Right lobe of liver (tissue), 6 donors: ENCODE measurements at regions not wholly inside any gene's neighbourhood (a gene's known extent, or its start where the extent isn't known, plus 50 kb on each side); places are given as distances from the start of the nearest gene placed in this dataset.

ENCODE experiments used
- ATAC-seq, 4 donors: fragments of 200-7000 bp; cut with Tn5 transposase; one replicate each; pipeline ENCODE4 v1.9.1; 2020; ENCODE audit warnings: mild to moderate bottlenecking in 4 of 4, moderate library complexity in 4 of 4
- DNase-seq, 3 donors: peaks; one replicate each; pipeline ENCODE4 v3.0.0-alpha.2; 2020
- H3K27ac ChIP-seq, 3 donors: fragments of 200-600 bp; one replicate each; pipeline ENCODE4 v1.8.0; 2022
- H3K27me3 ChIP-seq, 2 donors: fragments of 200-600 bp; one replicate each; pipeline ENCODE4 v1.8.0; 2022
- H3K36me3 ChIP-seq, 4 donors: fragments of 200-600 bp; sonication (generic) in 1 of 4; one replicate each; pipeline versions ENCODE4 v1.5.1 to v1.8.0; 2017 to 2022; ENCODE audit warnings: control low read depth in 1 of 4
- H3K4me1 ChIP-seq, 4 donors: fragments of 200-600 bp; sonication (generic) in 1 of 4; one replicate each; pipeline versions ENCODE4 v1.5.1 to v1.8.0; 2017 to 2022; ENCODE audit warnings: control low read depth in 1 of 4
- H3K4me3 ChIP-seq, 3 donors: fragments of 200-600 bp; one replicate each; pipeline ENCODE4 v1.8.0; 2022
- H3K9me3 ChIP-seq, 4 donors: fragments of 200-600 bp; sonication (generic) in 1 of 4; one replicate each; pipeline versions ENCODE4 v1.5.1 to v1.8.0; 2017 to 2022; ENCODE audit warnings: control low read depth in 1 of 4
- CTCF ChIP-seq, 4 donors: fragments of 200-600 bp in 3 of 4; fragments of 450-650 bp in 1 of 4; IDR thresholded peaks; one replicate each; pipeline versions ENCODE4 v1.5.1 to v1.8.0; 2016 to 2022; ENCODE audit warnings: antibody characterized with exemption in 4 of 4, mild to moderate bottlenecking in 2 of 4
- POLR2A ChIP-seq: fragments of 450-650 bp; IDR thresholded peaks from one replicate; pipeline ENCODE4 v1.6.1; 2017; ENCODE audit warnings: antibody characterized with exemption, mild to moderate bottlenecking
- WGBS: methylation state at CpG from one replicate; pipeline ENCODE4 v1.1.6; 2018; ENCODE audit warnings: low coverage, low lambda C conversion rate; ENCODE audit not compliant: insufficient coverage; ENCODE audit errors: missing lambda C conversion rate; 5-methylcytosine and 5-hydroxymethylcytosine counted together
- intact Hi-C, 2 donors: fragments of 100-400 bp; cut with DNase I; formaldehyde crosslinking; loops; one replicate each; pipeline versions ENCODE4 v1.11.2 to v1.14.1; 2022
- donor health status: DM: no; HTN: yes; CAD: no.
- donor health status: DM: no; HTN: no; CAD: no.
- donor health status: DM: no; HTN: no; CAD: no.
- donor health status: DM: no; HTN: yes; CAD: no.
- donor health status: DM: no; HTN: yes; CAD: no.

GRCh38 chrX:149205937-149206336 is 299.2 kb downstream of the IDS start:
- WGBS = 20% methylated on average over 1 of the region's 1 CpG
- Histone ChIP-seq H3K36me3 (no peaks in the 10 kb centered on the region), H3K4me3 (no peak overlapping the region), H3K27me3 (no peaks in the 10 kb centered on the region), H3K9me3 (no peaks in the 10 kb centered on the region), H3K27ac (no peak overlapping the region), H3K4me1 (no peaks in the 10 kb centered on the region)
- DNase-seq (no peak), ATAC-seq (no peak)
- intact Hi-C loops = no loop called here
- no peak for TF ChIP-seq POLR2A
- TF ChIP-seq CTCF (IDR thresholded peaks at IDR 0.05) = no peak

GRCh38 chrX:149205081-149205480 is 300.0 kb downstream of the IDS start:
- ATAC-seq = no peak
- H3K27me3 ChIP-seq = no peaks in the 10 kb centered on the region
- intact Hi-C loops = no loop called here
- H3K4me1 ChIP-seq = no peaks in the 10 kb centered on the region
- TF ChIP-seq POLR2A = no peak
- TF ChIP-seq CTCF (IDR thresholded peaks at IDR 0.05) = no peak
- no peaks in the 10 kb centered on the region for H3K9me3 ChIP-seq
- H3K36me3 ChIP-seq = no peaks in the 10 kb centered on the region
- DNase-seq = no peak
- no peak overlapping the region for H3K27ac ChIP-seq
- H3K4me3 ChIP-seq = no peak overlapping the region
- WGBS = 16% methylated on average over 3 of the region's 3 CpGs

GRCh38 chrX:149199734-149200133 is 305.4 kb downstream of the IDS start:
- H3K4me1 ChIP-seq = no peaks in the 10 kb centered on the region
- no peaks in the 10 kb centered on the region for H3K9me3 ChIP-seq
- ATAC-seq = no peak
- H3K4me3 ChIP-seq = no peak overlapping the region
- DNase-seq = no peak
- no peak for TF ChIP-seq CTCF (IDR thresholded peaks at IDR 0.05)
- no peak for TF ChIP-seq POLR2A
- WGBS = 55% methylated on average over 4 of the region's 4 CpGs
- H3K27ac ChIP-seq = no peak overlapping the region
- intact Hi-C loops = no loop called here
- H3K36me3 ChIP-seq = no peaks in the 10 kb centered on the region
- H3K27me3 ChIP-seq = no peaks in the 10 kb centered on the region

GRCh38 chrX:149198980-149199732 is 305.9 kb downstream of the IDS start:
- ATAC-seq = no peak
- Histone ChIP-seq H3K4me3 (no peak overlapping the region), H3K36me3 (no peaks in the 10 kb centered on the region), H3K9me3 (no peaks in the 10 kb centered on the region), H3K27me3 (no peaks in the 10 kb centered on the region), H3K4me1 (no peaks in the 10 kb centered on the region), H3K27ac (no peak overlapping the region)
- WGBS = 57% methylated on average over 5 of the region's 11 CpGs
- DNase-seq = no peak
- TF ChIP-seq POLR2A (no peak), CTCF (IDR thresholded peaks at IDR 0.05) (no peak)
- intact Hi-C loops = no loop called here

- DNase-seq = no peak
- no peak overlapping the region for H3K4me3 ChIP-seq
- no peaks in the 10 kb centered on the region for H3K27me3 ChIP-seq
- no peak for ATAC-seq
- intact Hi-C loops = no loop called here
- H3K27ac ChIP-seq = no peak overlapping the region
- no peak for TF ChIP-seq CTCF (IDR thresholded peaks at IDR 0.05)
- TF ChIP-seq POLR2A = no peak
- WGBS = 45% methylated on average over 2 of the region's 2 CpGs
- no peaks in the 10 kb centered on the region for H3K4me1 ChIP-seq
- H3K9me3 ChIP-seq = no peaks in the 10 kb centered on the region
- H3K36me3 ChIP-seq = no peaks in the 10 kb centered on the region
These were observed 320.0 kb downstream of the IDS start for GRCh38 chrX:149185087-149185486.
